ENCODE measurements at regions not wholly inside any gene's neighbourhood (a gene's known extent, or its start where the extent isn't known, plus 50 kb on each side); places are given as distances from the start of the nearest gene placed in this dataset.

- Histone ChIP-seq H3K4me3 (ENCODE audit: low read depth, low read length) (no peak overlapping the region), H3K9me3 (ENCODE audit: severe bottlenecking) (no peaks in the 10 kb centered on the region), H3K36me3 (no peaks in the 10 kb centered on the region), H3K27me3 (ENCODE audit: insufficient read depth, low read depth, severe bottlenecking) (no peaks in the 10 kb centered on the region), H3K27ac (no peak overlapping the region)
- DNase-seq, result no peak
- no peak for TF ChIP-seq CTCF (IDR thresholded peaks at IDR 0.05; ENCODE audit: low read depth, low read length)
Measured at GRCh38 chr6:122092366-122092765, 307.1 kb upstream of the HSF2 start.

GRCh38 chr6:122098201-122098678 is 301.2 kb upstream of the HSF2 start:
- TF ChIP-seq CTCF (IDR thresholded peaks at IDR 0.05; ENCODE audit: low read depth, low read length), result no peak
- no peak overlapping the region for H3K4me3 ChIP-seq (ENCODE audit: low read depth, low read length)
- no peak overlapping the region for H3K27ac ChIP-seq
- no peaks in the 10 kb centered on the region for H3K36me3 ChIP-seq
- no peaks in the 10 kb centered on the region for H3K9me3 ChIP-seq (ENCODE audit: severe bottlenecking)
- DNase-seq, result no peak
- no peaks in the 10 kb centered on the region for H3K27me3 ChIP-seq (ENCODE audit: insufficient read depth, low read depth, severe bottlenecking)

- H3K27me3 ChIP-seq (ENCODE audit: insufficient read depth, low read depth, severe bottlenecking), result no peaks in the 10 kb centered on the region
- no peak for DNase-seq
- no peak overlapping the region for H3K27ac ChIP-seq
- no peaks in the 10 kb centered on the region for H3K9me3 ChIP-seq (ENCODE audit: severe bottlenecking)
- no peak for TF ChIP-seq CTCF (IDR thresholded peaks at IDR 0.05; ENCODE audit: low read depth, low read length)
- no peaks in the 10 kb centered on the region for H3K36me3 ChIP-seq
- no peak overlapping the region for H3K4me3 ChIP-seq (ENCODE audit: low read depth, low read length)
Measured at GRCh38 chr6:122102026-122102425, 297.4 kb upstream of the HSF2 start.

- Histone ChIP-seq H3K27ac (no peak overlapping the region), H3K9me3 (ENCODE audit: severe bottlenecking) (no peaks in the 10 kb centered on the region), H3K27me3 (ENCODE audit: insufficient read depth, low read depth, severe bottlenecking) (no peaks in the 10 kb centered on the region), H3K36me3 (no peaks in the 10 kb centered on the region), H3K4me3 (ENCODE audit: low read depth, low read length) (no peak overlapping the region)
- no peak for DNase-seq
- TF ChIP-seq CTCF (IDR thresholded peaks at IDR 0.05; ENCODE audit: low read depth, low read length), result no peak
Measured at GRCh38 chr6:122107256-122107852, 292.1 kb upstream of the HSF2 start.

- no peaks in the 10 kb centered on the region for H3K27me3 ChIP-seq (ENCODE audit: insufficient read depth, low read depth, severe bottlenecking)
- H3K4me3 ChIP-seq (ENCODE audit: low read depth, low read length), result no peak overlapping the region
- TF ChIP-seq CTCF (IDR thresholded peaks at IDR 0.05; ENCODE audit: low read depth, low read length), result no peak
- no peak for DNase-seq
- no peaks in the 10 kb centered on the region for H3K9me3 ChIP-seq (ENCODE audit: severe bottlenecking)
- H3K27ac ChIP-seq, result no peak overlapping the region
- H3K36me3 ChIP-seq, result no peaks in the 10 kb centered on the region
Measured at GRCh38 chr6:122109075-122109474, 290.4 kb upstream of the HSF2 start.

GRCh38 chr6:122114717-122115116 is 284.7 kb upstream of the HSF2 start:
- no peak overlapping the region for H3K27ac ChIP-seq
- no peak for TF ChIP-seq CTCF (IDR thresholded peaks at IDR 0.05; ENCODE audit: low read depth, low read length)
- no peaks in the 10 kb centered on the region for H3K9me3 ChIP-seq (ENCODE audit: severe bottlenecking)
- H3K4me3 ChIP-seq (ENCODE audit: low read depth, low read length), result no peak overlapping the region
- H3K27me3 ChIP-seq (ENCODE audit: insufficient read depth, low read depth, severe bottlenecking), result no peaks in the 10 kb centered on the region
- no peaks in the 10 kb centered on the region for H3K36me3 ChIP-seq
- DNase-seq, result no peak

Measured in WERI-Rb-1 (cell line).